Activated naive CD4-positive, alpha-beta T cell treated with anti-CD3 and anti-CD28 coated beads, Interleukin-2, amount 50 U/mL, for 72 hours (primary cell): ENCODE measurements at regions not wholly inside any gene's neighbourhood (a gene's known extent, or its start where the extent isn't known, plus 50 kb on each side); places are given as distances from the start of the nearest gene placed in this dataset.
"Not testable (repeated sequence)": the region's sequence is repeated elsewhere in the genome, so short reads cannot be mapped to it uniquely, and the experiment has no call there.

ENCODE experiments used
- ATAC-seq, 2 donors: fragments of 150-1000 bp; cut with Tn5 transposase; 2 replicates each; pipeline ENCODE4 v1.10.0; 2021; ENCODE audit warnings: mild to moderate bottlenecking in 2 of 2, moderate library complexity in 2 of 2
- DNase-seq, 2 donors: peaks; one replicate each; pipeline ENCODE4 v3.0.0; 2021 to 2022; ENCODE audit warnings: low spot score in 2 of 2
- H3K27ac Mint-ChIP-seq, 2 donors: one replicate each; pipeline ENCODE4 v1.8.0; 2022; ENCODE audit warnings: mild to moderate bottlenecking in 2 of 2, mixed read lengths in 2 of 2
- H3K36me3 Mint-ChIP-seq, 2 donors: one replicate each; pipeline ENCODE4 v1.8.0; 2022; ENCODE audit warnings: mixed read lengths in 2 of 2
- H3K9me3 Mint-ChIP-seq, 2 donors: one replicate each; pipeline ENCODE4 v1.8.0; 2022; ENCODE audit warnings: mixed read lengths in 2 of 2

- no peak for DNase-seq
- Mint-ChIP-seq H3K27ac (no peak overlapping the region), H3K9me3 (no peaks in the 10 kb centered on the region), H3K36me3 (no peaks in the 10 kb centered on the region)
- no peak for ATAC-seq
Observed at GRCh38 chr5:42881416-42882117, 69.9 kb upstream of the SELENOP start.

- DNase-seq (no peak), ATAC-seq (no peak)
- Mint-ChIP-seq H3K9me3 (no peaks in the 10 kb centered on the region), H3K36me3 (no peaks in the 10 kb centered on the region), H3K27ac (no peak overlapping the region)
Observed at GRCh38 chr5:42880496-42881150, 68.9 kb upstream of the SELENOP start.

DNA sequence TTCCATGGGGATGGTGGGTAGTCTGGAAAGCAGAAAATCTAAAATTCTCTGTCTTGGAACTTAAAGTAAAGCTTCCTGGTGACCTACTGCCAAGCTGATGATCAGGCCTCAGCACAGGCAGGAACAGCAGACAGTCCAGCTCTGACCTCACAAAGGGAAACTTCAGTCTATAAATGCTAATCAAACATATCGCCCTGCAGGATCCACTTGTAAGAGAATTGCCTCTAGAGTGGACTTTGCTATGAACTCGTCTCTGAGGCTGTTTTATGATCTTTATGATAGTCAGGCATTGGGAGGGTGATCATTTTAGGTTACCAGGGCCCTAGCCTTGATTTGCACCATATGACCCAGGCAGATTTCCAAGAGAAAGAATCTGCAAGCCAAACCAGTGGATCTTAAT lies 67.6 kb upstream of the SELENOP start:
- ATAC-seq: no peak
- H3K27ac Mint-ChIP-seq: no peak overlapping the region
- H3K36me3 Mint-ChIP-seq: no peaks in the 10 kb centered on the region
- H3K9me3 Mint-ChIP-seq: no peaks in the 10 kb centered on the region
- no peak for DNase-seq

DNA sequence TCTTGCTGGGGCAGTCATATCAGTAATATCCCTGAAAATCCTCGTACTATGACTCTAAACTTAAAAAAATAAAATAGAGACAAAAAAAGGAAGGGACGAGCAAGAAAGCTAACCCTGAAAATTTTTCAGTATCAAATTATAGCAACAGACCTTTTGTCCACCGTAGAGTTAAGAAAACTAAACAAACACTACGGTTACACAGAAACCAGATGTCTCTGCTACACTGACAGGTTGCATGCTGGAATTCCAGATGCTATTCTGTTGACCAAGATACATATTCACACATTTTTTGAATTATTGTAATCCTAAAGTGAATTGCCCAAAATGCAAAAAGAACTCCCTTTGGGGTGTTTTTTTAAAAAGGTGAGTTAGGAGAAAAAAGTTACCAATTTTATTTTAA lies 66.9 kb upstream of the SELENOP start:
- Mint-ChIP-seq H3K36me3 (no peaks in the 10 kb centered on the region), H3K9me3 (no peaks in the 10 kb centered on the region), H3K27ac (no peak overlapping the region)
- ATAC-seq (no peak), DNase-seq (no peak)

- Mint-ChIP-seq H3K9me3 (no peaks in the 10 kb centered on the region), H3K36me3 (no peaks in the 10 kb centered on the region), H3K27ac (no peak overlapping the region)
- DNase-seq (no peak), ATAC-seq (no peak)
Observed at GRCh38 chr5:42878041-42878440, 66.3 kb upstream of the SELENOP start.

GRCh38 chr5:42877431-42877830 lies 65.7 kb upstream of the SELENOP start:
- Mint-ChIP-seq H3K9me3 (no peaks in the 10 kb centered on the region), H3K27ac (no peak overlapping the region), H3K36me3 (no peaks in the 10 kb centered on the region)
- ATAC-seq (no peak), DNase-seq (no peak)

- Mint-ChIP-seq H3K36me3 (no peaks in the 10 kb centered on the region), H3K9me3 (no peaks in the 10 kb centered on the region), H3K27ac (no peak overlapping the region)
- DNase-seq: no peak
- no peak for ATAC-seq
Observed at GRCh38 chr5:42876375-42876844, 64.7 kb upstream of the SELENOP start.

DNA sequence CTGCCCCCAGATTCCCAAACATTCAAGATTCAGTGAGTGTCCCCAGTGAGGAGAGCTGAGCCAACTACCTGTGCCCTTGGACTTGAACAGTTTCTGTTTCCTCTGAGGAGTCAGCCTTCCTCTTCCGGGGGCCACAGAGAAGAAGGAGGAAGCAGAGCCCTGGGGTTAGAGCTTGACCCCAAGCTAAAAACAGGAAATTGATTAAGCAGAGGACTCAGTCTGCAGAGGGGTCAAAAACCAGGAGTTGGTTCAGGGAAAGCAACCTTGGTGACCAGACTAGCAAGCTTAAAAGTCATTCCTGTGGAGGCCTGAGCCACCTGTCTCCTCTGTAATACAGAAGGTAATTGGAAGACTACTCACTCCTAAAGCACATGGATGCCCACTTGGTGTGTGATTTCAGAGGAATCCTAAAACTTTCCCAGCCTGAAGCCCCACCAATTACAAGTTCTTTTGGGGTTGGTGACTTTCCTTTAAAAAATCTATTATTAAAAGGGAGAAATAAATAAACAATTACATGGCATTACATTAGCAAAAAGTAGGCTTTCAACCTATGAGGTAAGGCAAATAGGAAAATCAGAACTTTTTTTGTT lies 64.2 kb upstream of the SELENOP start:
- ATAC-seq (no peak), DNase-seq (no peak)
- Mint-ChIP-seq H3K27ac (no peak overlapping the region), H3K36me3 (no peaks in the 10 kb centered on the region), H3K9me3 (no peaks in the 10 kb centered on the region)

DNA sequence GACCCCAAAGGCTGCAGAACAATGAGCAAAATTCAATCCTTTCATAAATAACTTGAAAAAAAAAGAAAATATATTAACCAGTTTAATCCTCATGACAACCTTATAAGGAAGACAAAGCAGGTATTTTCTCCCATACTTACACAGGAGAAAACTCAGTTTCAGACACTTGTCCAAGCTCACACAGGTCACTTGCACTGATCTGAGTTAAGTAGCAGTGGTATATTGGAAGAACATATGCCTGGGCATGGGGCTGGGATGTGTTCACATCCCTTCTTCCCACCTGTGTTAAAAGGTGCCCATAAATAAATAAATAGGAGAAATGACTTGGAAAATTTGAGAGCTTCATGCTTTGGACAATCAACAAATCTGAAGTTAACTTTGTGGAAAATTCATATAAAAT lies 63.5 kb upstream of the SELENOP start:
- no peaks in the 10 kb centered on the region for H3K36me3 Mint-ChIP-seq
- no peaks in the 10 kb centered on the region for H3K9me3 Mint-ChIP-seq
- ATAC-seq (no peak), DNase-seq (no peak)
- no peak overlapping the region for H3K27ac Mint-ChIP-seq

DNA sequence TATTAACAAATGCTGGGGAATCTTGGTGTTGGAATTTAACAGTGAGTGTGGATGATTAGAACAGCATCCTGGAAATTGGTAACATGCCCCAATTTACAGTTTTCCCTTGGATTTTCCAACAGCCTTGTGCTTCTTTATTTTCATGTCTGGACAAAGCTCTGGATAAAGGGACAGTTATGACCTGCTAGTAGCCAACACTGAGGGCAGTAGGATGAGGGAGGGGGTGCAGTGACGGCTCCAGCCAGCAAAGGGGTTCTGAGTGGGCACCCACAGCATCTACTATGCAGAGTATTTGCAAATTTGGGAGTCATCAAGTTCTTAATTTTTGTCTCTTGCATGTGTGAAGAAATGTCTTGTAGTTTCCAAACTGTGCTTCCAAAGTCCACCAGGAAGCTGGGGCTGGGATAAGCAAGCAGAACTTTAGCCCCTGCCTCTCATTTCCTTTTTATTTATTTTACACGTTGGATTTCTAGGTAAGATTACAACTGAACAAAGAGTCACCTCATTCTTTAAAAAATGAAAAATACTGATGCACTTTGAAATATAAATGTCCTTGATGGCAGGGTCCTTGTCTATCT lies 63.0 kb upstream of the SELENOP start:
- Mint-ChIP-seq H3K27ac (no peak overlapping the region), H3K36me3 (peaks cover 0 to 2% of the 10 kb centered on the region in 2 donors), H3K9me3 (no peaks in the 10 kb centered on the region)
- DNase-seq: no peak
- ATAC-seq: no peak

DNA sequence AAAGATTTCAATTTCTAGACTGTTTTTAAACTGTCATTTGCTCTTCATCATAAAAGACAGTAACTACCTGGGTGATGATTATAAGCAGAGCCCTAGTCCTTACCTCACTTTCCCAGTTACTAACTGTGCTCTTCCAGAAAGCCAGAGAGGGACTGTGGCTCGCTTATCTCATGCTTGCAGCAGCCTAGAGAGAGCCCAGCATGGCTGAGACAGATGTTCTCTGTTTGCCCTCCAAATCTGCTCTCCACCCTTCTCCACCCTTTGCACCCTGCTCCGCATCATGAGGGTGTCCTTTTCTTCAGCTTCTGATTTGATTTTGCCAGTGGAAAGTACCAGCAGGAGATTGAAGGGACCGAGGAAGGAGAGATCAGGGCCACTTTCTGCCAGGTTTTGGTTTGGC lies 61.2 kb upstream of the SELENOP start:
- DNase-seq: no peak
- no peak for ATAC-seq
- H3K36me3 Mint-ChIP-seq: peaks cover 0 to 9% of the 10 kb centered on the region in 2 donors
- no peaks in the 10 kb centered on the region for H3K9me3 Mint-ChIP-seq
- H3K27ac Mint-ChIP-seq: no peak overlapping the region

- Mint-ChIP-seq H3K27ac (no peak overlapping the region), H3K9me3 (peaks cover 0 to under 1% of the 10 kb centered on the region in 2 donors), H3K36me3 (peaks cover 0 to 9% of the 10 kb centered on the region in 2 donors)
- DNase-seq: no peak
- no peak for ATAC-seq
Observed at GRCh38 chr5:42870882-42871418, 59.3 kb upstream of the SELENOP start.

DNA sequence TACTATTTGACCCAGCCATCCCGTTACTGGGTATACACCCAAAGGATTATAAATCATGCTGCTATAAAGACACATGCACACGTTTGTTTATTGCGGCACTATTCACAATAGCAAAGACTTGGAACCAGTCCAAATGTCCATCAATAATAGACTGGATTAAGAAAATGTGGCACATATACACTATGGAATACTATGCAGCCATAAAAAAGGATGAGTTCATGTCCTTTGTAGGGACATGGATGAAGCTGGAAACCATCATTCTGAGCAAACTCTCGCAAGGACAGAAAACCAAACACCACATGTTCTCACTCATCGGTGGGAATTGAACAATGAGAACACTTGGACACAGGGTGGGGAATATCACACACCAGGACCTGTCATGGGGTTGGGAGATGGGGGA lies 56.7 kb upstream of the SELENOP start:
- Mint-ChIP-seq H3K36me3 (peaks cover 0 to 17% of the 10 kb centered on the region in 2 donors), H3K9me3 (peaks cover 11 to 13% of the 10 kb centered on the region in 2 donors)
- not testable (repeated sequence) for ATAC-seq, DNase-seq, H3K27ac Mint-ChIP-seq

DNA sequence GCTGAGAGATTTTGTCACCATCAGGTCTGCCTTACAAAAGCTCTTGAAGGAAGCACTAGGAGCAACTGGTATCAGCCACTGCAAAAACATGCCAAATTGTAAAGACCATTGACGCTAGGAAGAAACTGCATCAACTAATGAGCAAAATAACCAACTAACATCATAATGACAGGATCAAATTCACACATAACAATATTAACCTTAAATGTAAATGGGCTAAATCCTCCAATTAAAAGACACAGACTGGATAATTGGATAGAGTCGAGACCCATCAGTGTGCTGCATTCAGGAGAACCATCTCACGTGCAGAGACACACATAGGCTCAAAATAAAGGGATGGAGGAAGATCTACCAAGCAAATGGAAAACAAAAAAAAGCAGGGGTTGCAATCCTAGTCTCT lies 53.1 kb upstream of the SELENOP start:
- not testable (repeated sequence) for H3K27ac Mint-ChIP-seq, DNase-seq, ATAC-seq
- H3K36me3 Mint-ChIP-seq: peaks cover 0 to 21% of the 10 kb centered on the region in 2 donors
- peaks cover 16 to 24% of the 10 kb centered on the region in 2 donors for H3K9me3 Mint-ChIP-seq
